ENCODE measurements at regions not wholly inside any gene's neighbourhood (a gene's known extent, or its start where the extent isn't known, plus 50 kb on each side); places are given as distances from the start of the nearest gene placed in this dataset.

GRCh38 chr5:10173716-10174115 lies 76.0 kb downstream of the ATPSCKMT start:
- no peaks in the 10 kb centered on the region; the same call in 1 of the 2 replicates for H3K79me2 ChIP-seq (ENCODE audit: insufficient read depth, low read length)
- no peaks in the 10 kb centered on the region for H3K27me3 ChIP-seq (ENCODE audit: insufficient read depth, low read length)
- H3K4me3 ChIP-seq (replicated peaks in 1 of 2; ENCODE audit: low read depth in 1 of 2, low read length in 2 of 2) = no peak overlapping the region
- ChIA-PET CTCF (no interaction called here), RAD21 (ENCODE audit: low non-redundant PET in 1 of 2, low total read pairs in 2 of 2, uncharacterized antibody in 2 of 2, unreplicated experiment in 2 of 2) (no interaction called here), POLR2A (no interaction called here)
- no peak overlapping the region for H3K4me2 ChIP-seq (ENCODE audit: low read length)
- no peaks in the 10 kb centered on the region for H3K9me3 ChIP-seq (ENCODE audit: control insufficient read depth in 1 of 2, insufficient read depth in 1 of 2, low read depth in 1 of 2, low read length in 2 of 2)
- no peak overlapping the region for H3K9ac ChIP-seq (ENCODE audit: low read length)
- H3K36me3 ChIP-seq (ENCODE audit: control insufficient read depth in 1 of 2, insufficient read depth in 2 of 2, low read length in 2 of 2) = no peaks in the 10 kb centered on the region
- H3K9me2 ChIP-seq (ENCODE audit: insufficient read depth) = no peaks in the 10 kb centered on the region
- no peak overlapping the region for H3K27ac ChIP-seq (ENCODE audit: low read depth, low read length)
- ATAC-seq = no peak
- H4K20me1 ChIP-seq (ENCODE audit: insufficient read depth) = no peaks in the 10 kb centered on the region
- no peak for DNase-seq (ENCODE audit: low read depth, low spot score)
- H3K4me1 ChIP-seq (ENCODE audit: control insufficient read depth in 1 of 2, insufficient read depth in 2 of 2, low read length in 2 of 2) = no peaks in the 10 kb centered on the region
- no peak overlapping the region for H2AFZ ChIP-seq (ENCODE audit: low read depth, low read length, poor library complexity, severe bottlenecking)
- intact Hi-C loops (cut with micrococcal nuclease) = no loop called here
- BruUV-seq (replicated peaks) = no TSS peak
- TF ChIP-seq FOSL1 (IDR thresholded peaks at IDR 0.05; ENCODE audit: low read depth) (no peak), EZH2 (IDR thresholded peaks at IDR 0.05) (no peak)

- POLR2A ChIA-PET = no interaction called here
These were observed 77.4 kb downstream of the ATPSCKMT start for GRCh38 chr5:10172247-10172646.

More at GRCh38 chr5:10172247-10172646, 77.4 kb downstream of the ATPSCKMT start:
- ChIA-PET RAD21 (ENCODE audit: low non-redundant PET in 1 of 2, low total read pairs in 2 of 2, uncharacterized antibody in 2 of 2, unreplicated experiment in 2 of 2) (no interaction called here), CTCF (no interaction called here)
- BruUV-seq (replicated peaks) = no TSS peak
- H3K27me3 ChIP-seq (ENCODE audit: insufficient read depth, low read length) = no peaks in the 10 kb centered on the region
- H3K9me3 ChIP-seq (ENCODE audit: control insufficient read depth in 1 of 2, insufficient read depth in 1 of 2, low read depth in 1 of 2, low read length in 2 of 2) = no peaks in the 10 kb centered on the region
- no peak overlapping the region for H3K9ac ChIP-seq (ENCODE audit: low read length)
- no peaks in the 10 kb centered on the region; the same call in 1 of the 2 replicates for H3K79me2 ChIP-seq (ENCODE audit: insufficient read depth, low read length)
- no peak overlapping the region for H3K4me3 ChIP-seq (replicated peaks in 1 of 2; ENCODE audit: low read depth in 1 of 2, low read length in 2 of 2)
- no peaks in the 10 kb centered on the region for H3K4me1 ChIP-seq (ENCODE audit: control insufficient read depth in 1 of 2, insufficient read depth in 2 of 2, low read length in 2 of 2)
- DNase-seq (ENCODE audit: low read depth, low spot score) = no peak
- no peak overlapping the region for H3K27ac ChIP-seq (ENCODE audit: low read depth, low read length)
- H2AFZ ChIP-seq (ENCODE audit: low read depth, low read length, poor library complexity, severe bottlenecking) = no peak overlapping the region
- TF ChIP-seq EZH2phosphoT487 (IDR thresholded peaks at IDR 0.05; ENCODE audit: borderline replicate concordance) (no peak), ZFX (IDR thresholded peaks at IDR 0.05) (no peak), POLR2AphosphoS5 (IDR thresholded peaks at IDR 0.05; ENCODE audit: low read depth, low read length) (no peak), SIN3A (IDR thresholded peaks at IDR 0.05; ENCODE audit: low read depth) (no peak), EGR1 (IDR thresholded peaks at IDR 0.05; ENCODE audit: low read depth) (no peak), CTCF (IDR thresholded peaks at IDR 0.05 in 2 of 3, conservative IDR thresholded peaks at IDR 0.05 in 1 of 3; ENCODE audit: borderline replicate concordance in 1 of 3, insufficient read depth in 1 of 3, low read depth in 2 of 3, low read length in 2 of 3) (no peak), CEBPB (IDR thresholded peaks at IDR 0.05; ENCODE audit: low read depth) (no peak), CBX3 (IDR thresholded peaks at IDR 0.05; ENCODE audit: low read depth) (no peak), TCF7L2 (IDR thresholded peaks at IDR 0.05; ENCODE audit: borderline replicate concordance, extremely low read depth, insufficient read depth, insufficient read length) (no peak), EZH2 (IDR thresholded peaks at IDR 0.05) (no peak), ATF3 (IDR thresholded peaks at IDR 0.05) (no peak)
- H4K20me1 ChIP-seq (ENCODE audit: insufficient read depth) = no peaks in the 10 kb centered on the region
- intact Hi-C loops (cut with micrococcal nuclease) = no loop called here
- H3K9me2 ChIP-seq (ENCODE audit: insufficient read depth) = no peaks in the 10 kb centered on the region
- no peaks in the 10 kb centered on the region for H3K36me3 ChIP-seq (ENCODE audit: control insufficient read depth in 1 of 2, insufficient read depth in 2 of 2, low read length in 2 of 2)
- H3K4me2 ChIP-seq (ENCODE audit: low read length) = no peak overlapping the region
- no peak for ATAC-seq
